Motor neuron (in vitro differentiated cells): ENCODE measurements at regions not wholly inside any gene's neighbourhood (a gene's known extent, or its start where the extent isn't known, plus 50 kb on each side); places are given as distances from the start of the nearest gene placed in this dataset.

Source experiments
- ATAC-seq, 8 experiments: fragments of 200-7000 bp; cut with Tn5 transposase; replicated peaks in 6 of 8; 2 replicates each; pipeline ENCODE4 v1.8.0; 2021; ENCODE audit warnings: mild to moderate bottlenecking in 8 of 8, moderate library complexity in 8 of 8
- H3K27ac ChIP-seq, 2 donors: fragments of 250-450 bp; sonication (Bioruptor Pico); 2 replicates each; pipeline ENCODE4 v1.9.0; 2021; ENCODE audit warnings: antibody characterized with exemption in 2 of 2, mild to moderate bottlenecking in 2 of 2, moderate library complexity in 1 of 2
- H3K4me1 ChIP-seq, 2 donors: fragments of 250-450 bp; sonication (Bioruptor Pico); replicated peaks in 1 of 2; 2 replicates each; pipeline ENCODE4 v1.6.1; 2021; ENCODE audit warnings: antibody characterized with exemption in 2 of 2, mild to moderate bottlenecking in 2 of 2, moderate library complexity in 1 of 2
- H3K4me3 ChIP-seq, 5 donors: fragments of 250-450 bp; sonication (Bioruptor Pico); 2 replicates each; pipeline ENCODE4 v1.9.0; 2021; ENCODE audit warnings: antibody characterized with exemption in 5 of 5, mild to moderate bottlenecking in 5 of 5, moderate library complexity in 4 of 5
- WGBS, 10 experiments: fragments of 450-650 bp; shearing (Covaris generic); methylation state at CpG; one replicate each; pipeline ENCODE4 v1.0.0; 2022; 5-methylcytosine and 5-hydroxymethylcytosine counted together
- in situ Hi-C, 9 experiments: fragments of 400-800 bp; cut with MboI; loops; one replicate each; pipeline ENCODE4 v1.15.0; 2021; ENCODE audit warnings: low sequenced_read_pairs in 9 of 9, low pct_unique_long_range_greater_than_20kb in 2 of 9; ENCODE audit not compliant: unreplicated experiment in 9 of 9

DNA sequence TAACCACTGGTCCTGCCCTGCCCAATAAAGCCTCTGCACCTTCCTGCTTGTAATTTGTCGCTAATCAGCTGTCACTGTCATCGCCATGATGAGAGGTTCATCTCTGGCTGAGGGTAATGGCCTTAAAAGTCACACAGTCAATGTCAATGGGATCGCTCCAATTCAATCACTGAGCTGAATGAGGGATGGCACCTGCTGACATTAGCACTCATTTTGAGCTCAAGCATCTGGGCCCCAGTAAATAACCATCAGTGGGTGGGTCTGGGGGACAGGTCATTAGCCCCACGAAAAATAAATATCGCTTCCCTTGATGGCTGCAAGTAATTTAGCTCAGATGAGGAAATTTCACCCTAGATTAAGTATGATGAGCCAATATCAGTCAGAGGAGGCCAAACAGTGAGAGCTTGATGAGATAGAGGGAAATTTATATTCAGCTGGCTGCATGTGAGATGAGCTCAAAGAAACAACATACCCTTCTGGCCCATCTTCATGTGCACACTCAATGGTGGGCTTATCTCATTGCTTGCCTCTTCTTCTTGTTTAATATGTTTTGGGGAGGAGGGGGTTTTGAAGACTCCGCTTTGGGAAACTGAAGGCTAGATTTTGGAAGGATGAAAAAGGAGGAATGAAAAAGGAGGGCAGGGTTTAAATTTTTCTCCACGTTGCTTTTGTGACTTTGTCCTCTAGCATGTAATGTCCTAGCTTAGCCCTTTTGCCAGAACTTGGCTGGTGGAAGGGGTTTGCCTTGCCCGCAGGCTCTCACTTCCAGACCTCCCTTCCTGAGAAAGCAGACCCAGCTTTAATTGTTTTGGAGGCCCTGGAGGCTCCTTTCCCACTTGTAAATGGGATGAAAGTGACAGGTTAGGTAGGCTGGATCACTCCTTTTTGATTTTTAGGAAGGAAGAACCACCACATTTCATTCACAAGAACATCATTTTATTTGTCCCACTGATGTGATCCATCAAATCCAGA lies 84.8 kb upstream of the PAQR3 start:
- ATAC-seq: peak in 5 of 8 experiments; percentile 91 to 96 (median 93)
- peaks cover 16 to 47% of the 10 kb centered on the region in 2 donors for H3K4me1 ChIP-seq
- WGBS, 10 experiments: 0 to 88% (median 54%) methylated on average over 1 to 7 of the region's 8 CpGs; no CpG with 5 or more reads in 1 of the 10 experiments
- peak overlapping the region; percentile 61 to 73 for H3K27ac ChIP-seq
- in situ Hi-C loops: no loop called here
- H3K4me3 ChIP-seq: no peak overlapping the region

DNA sequence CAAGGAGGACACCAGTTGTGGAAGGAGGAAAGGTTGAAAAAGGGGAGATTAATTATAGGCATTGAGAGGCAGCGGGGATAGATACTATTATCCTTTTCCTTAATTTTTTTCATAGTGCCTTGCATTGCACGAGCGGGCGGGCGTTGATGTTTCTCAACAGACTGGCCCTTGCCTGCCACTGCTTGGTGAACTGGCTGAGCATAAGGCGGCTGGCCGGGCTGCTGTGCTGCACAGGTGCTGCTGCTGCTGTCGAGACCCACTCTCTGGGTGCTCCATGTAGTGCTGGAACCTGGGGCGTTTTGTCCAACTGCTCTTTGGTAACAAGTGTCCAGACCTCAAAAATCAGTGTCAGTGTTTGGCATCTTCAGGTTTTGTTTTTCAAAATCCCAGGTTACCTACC lies 83.3 kb upstream of the PAQR3 start:
- Histone ChIP-seq H3K4me3 (no peak overlapping the region), H3K4me1 (peaks cover 23 to 63% of the 10 kb centered on the region in 2 donors), H3K27ac (peak overlapping the region; percentile 17 to 50)
- ATAC-seq: no peak
- WGBS, 10 experiments: 40 to 91% (median 85%) methylated on average over 1 to 9 of the region's 9 CpGs; no CpG with 5 or more reads in 1 of the 10 experiments
- in situ Hi-C loops: no loop called here

DNA sequence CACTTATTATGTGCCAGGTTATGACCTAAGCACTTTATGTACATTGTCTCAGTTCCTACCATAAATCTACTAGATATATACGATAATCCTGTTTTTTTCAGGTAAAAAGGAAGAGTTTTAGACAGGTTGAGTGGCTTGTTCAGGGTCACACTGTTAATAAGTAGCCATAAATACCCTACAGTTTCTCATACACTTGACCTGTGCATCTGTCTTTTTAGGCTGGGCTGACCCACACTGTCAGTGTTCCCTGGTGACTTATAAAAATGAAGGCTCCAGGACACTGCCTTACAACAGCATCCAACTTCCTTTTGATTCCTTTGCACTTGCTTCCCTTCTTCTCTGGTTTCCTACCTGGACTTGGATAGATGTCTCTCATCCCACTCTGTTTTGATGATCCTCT lies 78.2 kb upstream of the PAQR3 start:
- Histone ChIP-seq H3K4me1 (peaks cover 12 to 37% of the 10 kb centered on the region in 2 donors), H3K4me3 (no peak overlapping the region), H3K27ac (peak overlapping the region in 1 of 2 donors; percentile 31)
- in situ Hi-C loops: no loop called here
- 0 to 80% (median 45%) methylated on average over 1 of the region's 1 CpG; no CpG with 5 or more reads in 2 of the 10 experiments for WGBS, 10 experiments
- peak in 2 of 8 experiments; percentile 24 to 51 for ATAC-seq

DNA sequence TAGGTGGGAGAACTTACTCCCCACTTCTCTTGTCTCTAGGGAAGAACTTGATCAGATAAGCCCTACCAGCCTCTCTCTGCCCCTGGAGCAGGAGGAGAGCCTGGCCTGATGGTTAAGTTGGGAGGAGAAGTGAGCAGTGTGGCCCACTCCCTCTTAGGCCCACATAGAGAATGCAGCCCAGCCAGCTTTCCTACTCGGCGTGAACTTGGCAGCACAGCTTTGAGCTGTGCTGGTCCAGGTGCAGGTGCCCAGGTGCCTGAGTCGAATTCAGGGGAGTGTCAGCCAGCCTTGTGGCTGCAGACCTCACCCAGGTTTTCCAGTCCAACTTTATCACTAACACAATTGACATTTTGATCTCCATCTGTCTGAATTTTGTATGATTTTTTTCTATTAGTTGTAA lies 77.6 kb upstream of the PAQR3 start:
- WGBS, 10 experiments: 44 to 100% (median 77%) methylated on average over 1 to 3 of the region's 3 CpGs; no CpG with 5 or more reads in 3 of the 10 experiments
- Histone ChIP-seq H3K27ac (no peak overlapping the region), H3K4me3 (no peak overlapping the region), H3K4me1 (peaks cover 7 to 31% of the 10 kb centered on the region in 2 donors)
- in situ Hi-C loops: no loop called here
- ATAC-seq: no peak

DNA sequence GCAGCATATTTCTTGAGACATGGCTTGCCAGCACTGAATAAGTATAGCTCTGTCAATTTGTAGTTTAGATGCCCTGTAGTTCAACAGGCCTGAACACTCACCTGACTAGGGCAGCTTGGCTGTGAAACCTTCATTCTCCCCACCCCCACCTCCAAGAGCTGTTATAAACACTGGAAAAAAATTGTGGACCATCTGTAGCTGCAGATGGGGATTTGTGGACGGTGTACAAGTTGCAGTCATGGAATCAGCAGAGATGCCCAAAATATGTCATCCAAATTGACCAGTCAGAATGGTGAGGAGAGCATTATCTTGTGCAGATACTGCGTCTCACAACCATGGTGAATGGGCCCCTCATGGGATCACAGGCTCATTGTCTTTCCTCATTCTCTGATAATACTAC lies 76.2 kb upstream of the PAQR3 start:
- 0 to 100% (median 21%) methylated on average over 1 of the region's 2 CpGs; no CpG with 5 or more reads in 4 of the 10 experiments for WGBS, 10 experiments
- no peak overlapping the region for H3K27ac ChIP-seq
- in situ Hi-C loops: no loop called here
- peaks cover 7 to 22% of the 10 kb centered on the region in 2 donors for H3K4me1 ChIP-seq
- H3K4me3 ChIP-seq: no peak overlapping the region
- ATAC-seq: no peak

DNA sequence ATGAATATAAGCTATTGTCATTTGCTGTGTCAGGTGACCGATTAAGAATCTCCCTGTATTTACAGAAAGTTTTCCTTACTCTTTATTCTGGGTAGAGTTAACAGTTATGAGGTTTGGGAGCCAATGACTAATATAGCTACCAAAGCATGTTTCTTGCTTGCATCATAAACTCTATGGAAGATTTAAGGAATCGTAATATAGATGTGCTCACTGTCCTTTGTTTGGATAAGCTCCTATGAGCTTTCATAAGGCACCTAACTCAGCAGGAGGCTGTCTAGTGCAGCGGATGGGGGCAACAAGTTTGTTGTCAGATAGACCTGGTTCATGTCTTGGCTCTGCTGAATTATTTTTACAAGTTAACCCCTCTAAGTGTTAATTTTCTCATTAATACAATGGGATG lies 75.0 kb upstream of the PAQR3 start:
- in situ Hi-C loops: no loop called here
- WGBS, 10 experiments: 0 to 100% (median 81%) methylated on average over 2 to 3 of the region's 3 CpGs; no CpG with 5 or more reads in 1 of the 10 experiments
- H3K27ac ChIP-seq: no peak overlapping the region
- ATAC-seq: peak in 1 of 8 experiments; percentile 28
- H3K4me3 ChIP-seq: no peak overlapping the region
- peaks cover 7 to 22% of the 10 kb centered on the region in 2 donors for H3K4me1 ChIP-seq

DNA sequence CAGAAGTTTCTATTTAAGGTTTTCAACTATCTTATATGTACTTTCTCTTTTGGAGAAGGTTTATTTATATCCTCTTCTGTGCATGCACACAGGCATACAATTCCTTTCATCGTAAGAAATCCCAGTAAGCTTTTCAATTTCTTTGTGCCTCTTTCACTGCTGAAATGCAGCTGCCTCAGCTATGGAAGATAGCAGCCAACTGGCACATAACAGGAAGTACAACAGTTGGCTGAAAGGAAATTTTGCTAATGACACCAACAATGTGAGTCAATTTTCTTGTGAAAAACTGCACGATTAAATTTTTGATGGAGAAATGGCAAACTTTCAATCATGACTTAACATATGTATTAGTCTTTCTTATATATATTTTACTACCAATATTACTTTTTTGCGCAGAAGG lies 74.5 kb upstream of the PAQR3 start:
- in situ Hi-C loops: no loop called here
- Histone ChIP-seq H3K27ac (no peak overlapping the region), H3K4me1 (peaks cover 7 to 18% of the 10 kb centered on the region in 2 donors), H3K4me3 (no peak overlapping the region)
- WGBS, 10 experiments: 0 to 100% (median 78%) methylated on average over 2 to 3 of the region's 3 CpGs; no CpG with 5 or more reads in 2 of the 10 experiments
- ATAC-seq: no peak

DNA sequence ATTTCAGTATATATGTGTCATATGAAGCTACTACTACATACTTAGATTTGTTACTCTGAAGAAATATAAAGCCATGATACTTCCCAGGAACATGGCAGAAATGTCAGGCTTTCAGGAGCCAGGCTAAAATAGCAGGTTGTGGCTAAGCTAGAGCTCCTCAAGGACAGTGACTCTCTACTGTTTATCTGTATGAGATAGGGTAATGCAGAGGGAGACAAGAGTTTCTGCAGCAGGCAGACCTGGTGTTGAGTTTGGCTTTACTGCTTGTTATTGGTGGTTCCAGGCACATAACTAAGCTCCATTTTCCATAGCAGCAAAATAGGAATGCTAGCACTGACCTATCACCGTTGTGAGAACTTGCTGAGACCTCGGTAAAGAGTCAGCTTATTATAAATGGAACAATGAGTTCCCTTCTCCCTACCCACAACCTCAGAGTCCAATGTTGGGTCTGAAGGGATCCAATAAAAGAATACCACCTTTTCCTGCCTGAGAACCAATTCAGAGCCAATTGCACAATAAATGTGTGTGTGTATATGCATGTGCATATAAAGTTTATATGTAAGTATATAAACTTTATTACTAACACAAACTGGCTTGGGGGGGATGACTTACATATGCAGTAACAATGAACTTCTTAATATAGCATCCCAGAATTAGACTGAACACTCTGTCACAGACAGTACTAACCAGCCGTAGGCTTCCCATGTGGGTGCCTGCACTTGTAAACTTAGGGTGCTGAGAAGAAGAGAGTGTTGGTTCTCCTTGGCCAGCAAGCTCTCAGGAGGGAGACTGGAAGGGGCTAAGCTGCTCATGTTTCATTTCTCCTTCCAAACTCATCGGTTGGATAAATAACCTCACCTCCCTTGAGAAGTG lies 51.9 kb upstream of the PAQR3 start:
- Histone ChIP-seq H3K4me3 (no peak overlapping the region), H3K4me1 (peaks cover 8 to 25% of the 10 kb centered on the region in 2 donors), H3K27ac (no peak overlapping the region)
- WGBS, 10 experiments: 50 to 92% (median 81%) methylated on average over 1 to 4 of the region's 4 CpGs
- in situ Hi-C loops: no loop called here
- ATAC-seq: no peak

DNA sequence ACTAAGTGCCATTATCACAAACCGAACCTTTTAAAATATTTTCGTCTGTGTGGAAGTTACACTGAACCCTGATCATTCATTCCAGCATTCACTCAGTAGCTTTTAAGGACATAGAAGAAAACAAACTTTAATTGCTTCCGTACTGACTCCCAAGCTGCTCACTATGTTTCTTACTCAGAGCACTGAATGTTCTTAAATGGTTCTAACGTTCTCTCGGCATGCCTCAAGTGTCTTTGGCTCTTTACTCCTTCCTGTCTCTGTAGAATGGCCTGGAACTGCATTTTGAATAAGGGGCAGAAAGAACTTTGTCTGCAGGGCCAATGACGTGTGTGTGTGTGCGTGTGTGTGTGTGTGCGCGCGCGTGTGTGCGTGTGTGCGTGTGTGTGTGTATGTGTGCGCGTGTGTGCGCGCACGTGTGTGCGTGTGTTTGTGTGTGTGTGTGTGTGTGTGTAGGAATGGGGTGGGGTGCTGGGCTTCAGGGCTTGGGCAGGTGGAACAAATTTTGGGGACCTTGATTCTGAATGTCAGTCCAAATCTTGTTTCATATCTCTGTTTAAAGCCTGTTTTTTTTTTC lies 50.5 kb upstream of the PAQR3 start:
- in situ Hi-C loops: no loop called here

More for the DNA sequence above, 50.5 kb upstream of the PAQR3 start:
- 19 to 78% (median 62%) methylated on average over 1 to 14 of the region's 19 CpGs; no CpG with 5 or more reads in 1 of the 10 experiments for WGBS, 10 experiments
- no peak overlapping the region for H3K27ac ChIP-seq
- H3K4me3 ChIP-seq: no peak overlapping the region
- H3K4me1 ChIP-seq: peaks cover 8 to 25% of the 10 kb centered on the region in 2 donors
- ATAC-seq: no peak
